GM12864 (cell line): ENCODE measurements at regions not wholly inside any gene's neighbourhood (a gene's known extent, or its start where the extent isn't known, plus 50 kb on each side); places are given as distances from the start of the nearest gene placed in this dataset.

ENCODE experiments used
- DNase-seq: peaks from one replicate; pipeline ENCODE4 v3.0.0-alpha.2; 2011; ENCODE audit warnings: low read depth
- H3K4me3 ChIP-seq: 2 replicates; pipeline ENCODE4 v1.5.1; 2011; ENCODE audit warnings: mild to moderate bottlenecking, low read depth, low read length, control low read depth
- CTCF ChIP-seq: IDR thresholded peaks from 2 replicates; pipeline ENCODE4 v1.5.1; 2011; ENCODE audit warnings: low read depth, mild to moderate bottlenecking, moderate library complexity, low read length, control low read depth, inconsistent platforms; ENCODE audit errors: missing control alignments

- H3K4me3 ChIP-seq: no peak overlapping the region
- DNase-seq: no peak
- TF ChIP-seq CTCF: no peak
These were observed 52.4 kb upstream of the PMFBP1 start for GRCh38 chr16:72224260-72224768.

GRCh38 chr16:72222503-72222902 lies 50.5 kb upstream of the PMFBP1 start:
- TF ChIP-seq CTCF: no peak
- H3K4me3 ChIP-seq: no peak overlapping the region
- no peak for DNase-seq
